ENCODE measurements at regions not wholly inside any gene's neighbourhood (a gene's known extent, or its start where the extent isn't known, plus 50 kb on each side); places are given as distances from the start of the nearest gene placed in this dataset.

GRCh38 chr4:41318839-41319530 lies 62.3 kb downstream of the UCHL1 start:
- DNase-seq (ENCODE audit: low read depth) = peak; percentile 26
- TF ChIP-seq, protein P1, sequence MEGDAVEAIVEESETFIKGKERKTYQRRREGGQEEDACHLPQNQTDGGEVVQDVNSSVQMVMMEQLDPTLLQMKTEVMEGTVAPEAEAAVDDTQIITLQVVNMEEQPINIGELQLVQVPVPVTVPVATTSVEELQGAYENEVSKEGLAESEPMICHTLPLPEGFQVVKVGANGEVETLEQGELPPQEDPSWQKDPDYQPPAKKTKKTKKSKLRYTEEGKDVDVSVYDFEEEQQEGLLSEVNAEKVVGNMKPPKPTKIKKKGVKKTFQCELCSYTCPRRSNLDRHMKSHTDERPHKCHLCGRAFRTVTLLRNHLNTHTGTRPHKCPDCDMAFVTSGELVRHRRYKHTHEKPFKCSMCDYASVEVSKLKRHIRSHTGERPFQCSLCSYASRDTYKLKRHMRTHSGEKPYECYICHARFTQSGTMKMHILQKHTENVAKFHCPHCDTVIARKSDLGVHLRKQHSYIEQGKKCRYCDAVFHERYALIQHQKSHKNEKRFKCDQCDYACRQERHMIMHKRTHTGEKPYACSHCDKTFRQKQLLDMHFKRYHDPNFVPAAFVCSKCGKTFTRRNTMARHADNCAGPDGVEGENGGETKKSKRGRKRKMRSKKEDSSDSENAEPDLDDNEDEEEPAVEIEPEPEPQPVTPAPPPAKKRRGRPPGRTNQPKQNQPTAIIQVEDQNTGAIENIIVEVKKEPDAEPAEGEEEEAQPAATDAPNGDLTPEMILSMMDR (conservative IDR thresholded peaks at IDR 0.05; ENCODE audit: low read depth, low read length) = no peak
- no peak overlapping the region for H3K4me3 ChIP-seq (ENCODE audit: low read depth, low read length)

GRCh38 chr4:41319553-41319952 lies 62.8 kb downstream of the UCHL1 start:
- H3K4me3 ChIP-seq (ENCODE audit: low read depth, low read length) = no peak overlapping the region
- peak; percentile 34 for DNase-seq (ENCODE audit: low read depth)
- TF ChIP-seq, protein P1 (conservative IDR thresholded peaks at IDR 0.05; ENCODE audit: low read depth, low read length) = no peak

DNA sequence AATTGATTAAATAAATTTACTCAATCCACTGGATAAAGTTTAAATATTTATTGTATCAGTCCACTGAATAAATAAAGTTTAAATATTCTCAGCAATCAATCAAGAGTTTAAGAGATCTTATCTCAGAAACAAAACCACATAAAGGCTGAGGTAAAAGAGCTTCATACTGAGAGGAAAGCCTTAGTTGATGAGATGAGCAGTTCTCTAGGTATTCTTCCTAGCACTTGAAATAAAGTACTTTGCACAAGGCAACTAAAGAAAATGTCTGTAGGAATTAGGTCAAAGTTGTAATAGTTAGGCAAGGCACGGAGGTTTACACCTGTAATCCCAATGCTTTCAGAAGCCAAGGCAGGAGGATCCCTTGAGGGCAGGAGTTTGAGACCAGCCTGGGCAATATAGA lies 63.5 kb downstream of the UCHL1 start:
- no peak overlapping the region for H3K4me3 ChIP-seq (ENCODE audit: low read depth, low read length)
- no peak for DNase-seq (ENCODE audit: low read depth)
- TF ChIP-seq, protein P1 (conservative IDR thresholded peaks at IDR 0.05; ENCODE audit: low read depth, low read length) = no peak

GRCh38 chr4:41320786-41321185 lies 64.1 kb downstream of the UCHL1 start:
- no peak for DNase-seq (ENCODE audit: low read depth)
- TF ChIP-seq, protein P1 (conservative IDR thresholded peaks at IDR 0.05; ENCODE audit: low read depth, low read length) = no peak
- H3K4me3 ChIP-seq (ENCODE audit: low read depth, low read length) = no peak overlapping the region

DNA sequence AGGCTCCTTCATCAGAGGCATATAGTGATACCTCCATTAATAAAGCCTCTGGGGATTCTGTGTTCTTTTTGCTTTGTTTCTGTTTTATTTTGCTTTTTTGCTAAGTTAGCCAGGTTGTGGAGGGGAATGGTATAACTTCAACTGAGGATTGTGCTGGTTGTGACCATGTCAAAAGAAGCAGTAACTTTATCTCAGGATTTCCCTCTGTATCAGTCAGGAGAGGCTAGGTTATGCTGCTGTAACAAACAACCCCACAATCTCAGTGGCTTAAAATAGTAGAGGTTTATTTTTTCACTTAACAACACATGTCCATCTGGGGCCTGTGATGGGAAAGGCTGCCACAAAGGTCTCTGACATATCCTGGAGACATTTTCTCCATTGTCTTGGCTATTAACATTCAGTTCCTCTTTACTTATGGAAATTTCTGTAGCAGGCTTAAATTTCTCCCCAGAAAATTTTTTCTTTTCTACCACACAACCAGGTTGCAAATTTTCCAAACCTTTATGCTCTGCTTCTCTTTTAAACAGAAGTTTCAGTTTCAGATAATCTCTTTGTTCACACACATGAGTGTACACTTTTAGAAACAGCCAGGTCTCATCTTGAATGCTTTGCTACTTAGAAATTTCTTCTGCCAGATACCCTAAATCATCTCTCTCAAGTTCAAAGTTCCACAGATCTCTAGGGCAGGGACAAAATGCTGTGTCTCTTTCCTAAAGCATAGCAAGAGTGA lies 64.7 kb downstream of the UCHL1 start:
- TF ChIP-seq, protein P1 (conservative IDR thresholded peaks at IDR 0.05; ENCODE audit: low read depth, low read length) = no peak
- DNase-seq (ENCODE audit: low read depth) = no peak
- no peak overlapping the region for H3K4me3 ChIP-seq (ENCODE audit: low read depth, low read length)

- TF ChIP-seq, protein P1 (conservative IDR thresholded peaks at IDR 0.05; ENCODE audit: low read depth, low read length) = no peak
- no peak overlapping the region for H3K4me3 ChIP-seq (ENCODE audit: low read depth, low read length)
- no peak for DNase-seq (ENCODE audit: low read depth)
Observed at GRCh38 chr4:41322617-41323016, 65.9 kb downstream of the UCHL1 start.
